Stomach (tissue), 8 donors: ENCODE measurements at regions not wholly inside any gene's neighbourhood (a gene's known extent, or its start where the extent isn't known, plus 50 kb on each side); places are given as distances from the start of the nearest gene placed in this dataset.

Experiments used
- DNase-seq, 2 donors: peaks; one replicate each; pipeline versions ENCODE4 v3.0.0 to v3.0.0-alpha.2; 2013 to 2019
- H3K27ac ChIP-seq, 5 donors: fragments of 200-600 bp in 4 of 5; sonication (generic) in 4 of 5; one replicate each; pipeline ENCODE4 v1.5.1; 2013 to 2019; ENCODE audit warnings: mild to moderate bottlenecking in 1 of 5, moderate library complexity in 1 of 5
- H3K27me3 ChIP-seq, 3 donors: fragments of 200-600 bp; sonication (generic); one replicate each; pipeline ENCODE4 v1.5.1; 2017 to 2019; ENCODE audit warnings: mixed run types in 1 of 3
- H3K36me3 ChIP-seq, 4 donors: fragments of 200-600 bp; sonication (generic); 1 replicate in 3 of 4; 2 replicates in 1 of 4; pipeline ENCODE4 v1.5.1; 2016 to 2019
- H3K4me1 ChIP-seq, 4 donors: fragments of 200-600 bp; sonication (generic); one replicate each; pipeline ENCODE4 v1.5.1; 2016 to 2019
- H3K4me3 ChIP-seq, 4 donors: fragments of 200-600 bp; sonication (generic) in 3 of 4; one replicate each; pipeline ENCODE4 v1.5.1; 2016 to 2019; ENCODE audit warnings: mild to moderate bottlenecking in 1 of 4
- H3K9me3 ChIP-seq, 4 donors: fragments of 200-600 bp; sonication (generic); one replicate each; pipeline ENCODE4 v1.5.1; 2016 to 2019
- CTCF ChIP-seq, 7 experiments: fragments of 450-650 bp in 4 of 7; fragments of 200-600 bp in 3 of 7; sonication (generic) in 3 of 7; IDR thresholded peaks; one replicate each; pipeline ENCODE4 v1.5.1; 2016 to 2019; ENCODE audit warnings: antibody characterized with exemption in 7 of 7, control low read depth in 2 of 7, mild to moderate bottlenecking in 1 of 7
- EP300 ChIP-seq: sonication (generic); formaldehyde crosslinking; IDR thresholded peaks from one replicate; pipeline ENCODE4 v1.6.1; 2017; ENCODE audit warnings: antibody characterized with exemption
- POLR2A ChIP-seq, 4 donors: fragments of 450-650 bp; IDR thresholded peaks; one replicate each; pipeline ENCODE4 v1.6.1; 2016; ENCODE audit warnings: antibody characterized with exemption in 4 of 4, control low read depth in 2 of 4, mild to moderate bottlenecking in 1 of 4, moderate library complexity in 1 of 4
- POLR2AphosphoS5 ChIP-seq, 3 donors: sonication (generic); formaldehyde crosslinking; IDR thresholded peaks; one replicate each; pipeline ENCODE4 v1.6.1; 2016; ENCODE audit warnings: antibody characterized with exemption in 3 of 3
- WGBS, 5 donors: extraction: QIAGEN DNeasy Blood & Tissue Kit in 3 of 5; methylation state at CpG; one replicate each; pipeline versions ENCODE4 v1.1.5 to v1.1.7; 2013 to 2018; 5-methylcytosine and 5-hydroxymethylcytosine counted together
- intact Hi-C: fragments of 100-400 bp; cut with DNase I; formaldehyde crosslinking; loops from one replicate; pipeline ENCODE4 v1.15.1; 2023; ENCODE audit warnings: low total_unique reads
- donor health status: healthy with polysubstance abuse.
- donor health status: Bipolar disorder and iron deficiency.
- donor health status: healthy.

- intact Hi-C loops: no loop called here
- H3K36me3 ChIP-seq: no peaks in the 10 kb centered on the region
- TF ChIP-seq POLR2A (IDR thresholded peaks at IDR 0.05) (no peak), POLR2AphosphoS5 (IDR thresholded peaks at IDR 0.05) (no peak), CTCF (IDR thresholded peaks at IDR 0.05) (no peak), EP300 (no peak)
- no peaks in the 10 kb centered on the region for H3K4me1 ChIP-seq
- no peak overlapping the region for H3K27ac ChIP-seq
- DNase-seq: no peak
- WGBS, 5 donors: 70 to 83% (median 75%) methylated on average over 1 of the region's 1 CpG
- no peak overlapping the region for H3K4me3 ChIP-seq
- peaks cover 0 to 5% (median 0%) of the 10 kb centered on the region in 4 donors for H3K9me3 ChIP-seq
- no peaks in the 10 kb centered on the region for H3K27me3 ChIP-seq
These were observed 409.4 kb upstream of the PABPC4L start for GRCh38 chr4:134610956-134611355.

GRCh38 chr4:134610172-134610571 is 408.6 kb upstream of the PABPC4L start:
- Histone ChIP-seq H3K9me3 (peaks cover 0 to 5% (median 0%) of the 10 kb centered on the region in 4 donors), H3K36me3 (no peaks in the 10 kb centered on the region), H3K27me3 (no peaks in the 10 kb centered on the region), H3K4me1 (no peaks in the 10 kb centered on the region), H3K4me3 (no peak overlapping the region), H3K27ac (no peak overlapping the region)
- intact Hi-C loops: no loop called here
- TF ChIP-seq EP300: no peak
- no peak for TF ChIP-seq POLR2A (IDR thresholded peaks at IDR 0.05)
- no peak for TF ChIP-seq CTCF (IDR thresholded peaks at IDR 0.05)
- TF ChIP-seq POLR2AphosphoS5 (IDR thresholded peaks at IDR 0.05): no peak
- 26 to 41% (median 37%) methylated on average over 1 of the region's 1 CpG for WGBS, 5 donors
- DNase-seq: no peak

- no peaks in the 10 kb centered on the region for H3K4me1 ChIP-seq
- TF ChIP-seq EP300: no peak
- no peak for TF ChIP-seq CTCF (IDR thresholded peaks at IDR 0.05)
- no peak for TF ChIP-seq POLR2A (IDR thresholded peaks at IDR 0.05)
- no peak for TF ChIP-seq POLR2AphosphoS5 (IDR thresholded peaks at IDR 0.05)
- no peak overlapping the region for H3K4me3 ChIP-seq
- H3K36me3 ChIP-seq: no peaks in the 10 kb centered on the region
- no peak overlapping the region for H3K27ac ChIP-seq
- intact Hi-C loops: no loop called here
- no peak for DNase-seq
- peaks cover 0 to 1% (median 0%) of the 10 kb centered on the region in 4 donors for H3K9me3 ChIP-seq
- no peaks in the 10 kb centered on the region for H3K27me3 ChIP-seq
- WGBS, 5 donors: 4 to 92% (median 87%) methylated on average over 1 of the region's 1 CpG
These were observed 400.1 kb upstream of the PABPC4L start for GRCh38 chr4:134601706-134602105.

- 56 to 76% (median 74%) methylated on average over 1 of the region's 1 CpG for WGBS, 5 donors
- intact Hi-C loops: no loop called here
- Histone ChIP-seq H3K4me3 (no peak overlapping the region), H3K36me3 (no peaks in the 10 kb centered on the region), H3K4me1 (no peaks in the 10 kb centered on the region), H3K27me3 (no peaks in the 10 kb centered on the region), H3K9me3 (no peaks in the 10 kb centered on the region), H3K27ac (no peak overlapping the region)
- TF ChIP-seq POLR2AphosphoS5 (IDR thresholded peaks at IDR 0.05) (no peak), EP300 (no peak), CTCF (IDR thresholded peaks at IDR 0.05) (no peak), POLR2A (IDR thresholded peaks at IDR 0.05) (no peak)
- DNase-seq: no peak
These were observed 389.7 kb upstream of the PABPC4L start for GRCh38 chr4:134591326-134591725.
